ENCODE measurements at regions not wholly inside any gene's neighbourhood (a gene's known extent, or its start where the extent isn't known, plus 50 kb on each side); places are given as distances from the start of the nearest gene placed in this dataset.

DNA sequence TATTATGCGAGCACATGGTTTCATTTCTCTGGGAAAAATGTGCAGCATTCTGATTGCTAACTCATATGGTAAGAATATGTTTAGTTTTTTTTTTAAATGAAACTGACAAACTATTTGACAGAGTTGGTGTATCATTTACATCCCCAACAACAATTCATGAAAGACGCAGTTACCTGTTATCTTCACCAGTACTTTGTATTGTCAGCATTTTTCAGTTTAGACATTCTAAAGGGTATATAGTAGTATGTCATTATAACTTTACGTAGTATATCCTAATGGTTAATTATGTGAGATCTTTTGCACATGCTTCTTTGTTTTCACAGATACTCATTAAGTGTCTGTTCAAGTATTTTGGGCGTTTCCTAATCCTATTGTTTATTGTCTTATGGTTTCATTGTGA, 891.1 kb upstream of the AGA start:
- intact Hi-C loops (cut with micrococcal nuclease): no loop called here
- no peak for DNase-seq (ENCODE audit: low spot score)
- Mint-ChIP-seq H3K4me1 (ENCODE audit: low read depth) (no peaks in the 10 kb centered on the region), H3K36me3 (ENCODE audit: low read depth) (no peaks in the 10 kb centered on the region), H3K4me3 (ENCODE audit: low read depth) (no peak overlapping the region), H3K27me3 (ENCODE audit: low read depth) (no peaks in the 10 kb centered on the region), H3K27ac (no peak overlapping the region), H3K9me3 (peaks cover 18% of the 10 kb centered on the region)

DNA sequence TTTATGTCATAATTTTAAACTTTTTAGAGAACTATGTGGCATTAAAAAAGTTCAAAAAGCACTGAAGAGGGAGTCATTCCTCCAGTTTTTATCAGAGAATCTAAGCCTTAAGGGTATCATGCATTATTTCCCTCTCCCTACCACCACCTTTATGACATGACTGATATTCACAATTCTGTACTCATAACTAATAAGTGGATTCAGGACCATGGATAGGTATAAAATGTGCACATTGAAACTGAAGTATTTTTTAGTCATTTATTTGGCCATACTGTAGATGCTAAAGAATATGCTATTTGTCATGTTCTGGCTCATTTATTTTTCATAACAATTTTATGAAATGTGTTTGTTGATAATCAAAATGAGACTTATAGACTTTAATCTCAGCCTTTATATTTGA, 897.5 kb upstream of the AGA start:
- Mint-ChIP-seq H3K9me3 (peaks cover 24% of the 10 kb centered on the region), H3K27ac (no peak overlapping the region), H3K27me3 (ENCODE audit: low read depth) (no peaks in the 10 kb centered on the region), H3K4me3 (ENCODE audit: low read depth) (no peak overlapping the region), H3K36me3 (ENCODE audit: low read depth) (no peaks in the 10 kb centered on the region), H3K4me1 (ENCODE audit: low read depth) (no peaks in the 10 kb centered on the region)
- intact Hi-C loops (cut with micrococcal nuclease): no loop called here
- no peak for DNase-seq (ENCODE audit: low spot score)

DNA sequence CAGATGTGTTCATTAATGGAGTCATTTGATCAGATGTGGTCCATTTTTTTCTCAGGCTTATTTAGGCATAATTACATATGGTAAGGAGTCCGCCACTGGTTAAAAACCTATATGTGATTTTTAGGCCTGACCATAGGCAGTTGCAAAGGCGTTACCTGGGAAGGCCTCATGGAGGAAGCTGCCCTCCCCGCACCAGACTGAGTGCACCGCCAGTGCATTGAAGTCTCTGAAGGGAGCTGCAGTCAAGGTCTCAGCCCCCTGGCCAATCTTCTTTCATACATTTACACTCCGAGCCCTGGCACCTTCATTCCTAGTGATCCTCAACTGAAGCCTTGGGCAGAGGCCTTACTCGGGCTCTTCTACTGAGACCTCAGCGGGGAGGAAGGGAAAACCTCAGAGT, 898.2 kb upstream of the AGA start:
- intact Hi-C loops (cut with micrococcal nuclease): no loop called here
- H3K4me3 Mint-ChIP-seq (ENCODE audit: low read depth): no peak overlapping the region
- peaks cover 31% of the 10 kb centered on the region for H3K9me3 Mint-ChIP-seq
- H3K27ac Mint-ChIP-seq: no peak overlapping the region
- no peaks in the 10 kb centered on the region for H3K27me3 Mint-ChIP-seq (ENCODE audit: low read depth)
- no peak for DNase-seq (ENCODE audit: low spot score)
- no peaks in the 10 kb centered on the region for H3K36me3 Mint-ChIP-seq (ENCODE audit: low read depth)
- no peaks in the 10 kb centered on the region for H3K4me1 Mint-ChIP-seq (ENCODE audit: low read depth)

DNA sequence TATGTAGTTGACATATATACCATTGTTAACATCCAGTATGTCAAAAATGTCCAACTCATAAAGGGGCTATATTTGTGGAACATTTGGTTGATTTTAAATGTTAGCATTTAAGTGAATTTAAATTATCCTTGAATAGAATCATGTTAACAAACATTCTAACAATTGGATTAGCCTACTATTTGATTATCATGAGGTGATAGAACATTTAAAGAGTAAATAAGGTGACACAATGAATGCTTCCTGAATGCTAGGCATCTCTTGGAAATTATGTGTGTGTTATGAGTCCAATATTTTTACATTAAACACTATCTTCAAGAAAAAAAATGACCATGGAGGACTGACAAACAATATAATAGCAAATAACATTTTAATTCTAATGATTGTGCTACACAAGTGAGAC, 901.9 kb upstream of the AGA start:
- Mint-ChIP-seq H3K27ac (no peak overlapping the region), H3K27me3 (ENCODE audit: low read depth) (no peaks in the 10 kb centered on the region)

DNA sequence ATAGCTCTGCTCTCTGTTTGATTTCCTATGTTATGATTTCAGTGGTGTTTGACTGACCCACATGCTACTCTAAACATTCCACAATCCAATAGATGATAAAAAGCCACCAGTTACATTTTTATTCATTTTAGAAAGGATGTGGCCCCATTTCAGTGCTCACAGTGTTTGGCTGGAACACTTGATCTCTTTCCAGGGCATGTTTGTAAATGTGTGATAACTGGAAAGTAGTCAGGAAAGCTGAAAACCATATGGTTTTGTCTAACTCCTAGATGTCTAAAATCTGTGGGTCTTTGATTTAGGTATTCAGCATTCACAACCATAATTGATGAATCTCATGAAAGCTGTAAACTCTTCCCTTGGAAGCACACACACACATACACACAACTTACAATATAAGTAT, 904.9 kb upstream of the AGA start:
- Mint-ChIP-seq H3K4me1 (ENCODE audit: low read depth) (no peaks in the 10 kb centered on the region), H3K27ac (no peak overlapping the region)
- intact Hi-C loops (cut with micrococcal nuclease): no loop called here

More for the DNA sequence above, 901.9 kb upstream of the AGA start:
- Mint-ChIP-seq H3K9me3 (peaks cover 14% of the 10 kb centered on the region), H3K36me3 (ENCODE audit: low read depth) (no peaks in the 10 kb centered on the region), H3K4me1 (ENCODE audit: low read depth) (no peaks in the 10 kb centered on the region), H3K4me3 (ENCODE audit: low read depth) (no peak overlapping the region)
- DNase-seq (ENCODE audit: low spot score): no peak
- intact Hi-C loops (cut with micrococcal nuclease): no loop called here

DNA sequence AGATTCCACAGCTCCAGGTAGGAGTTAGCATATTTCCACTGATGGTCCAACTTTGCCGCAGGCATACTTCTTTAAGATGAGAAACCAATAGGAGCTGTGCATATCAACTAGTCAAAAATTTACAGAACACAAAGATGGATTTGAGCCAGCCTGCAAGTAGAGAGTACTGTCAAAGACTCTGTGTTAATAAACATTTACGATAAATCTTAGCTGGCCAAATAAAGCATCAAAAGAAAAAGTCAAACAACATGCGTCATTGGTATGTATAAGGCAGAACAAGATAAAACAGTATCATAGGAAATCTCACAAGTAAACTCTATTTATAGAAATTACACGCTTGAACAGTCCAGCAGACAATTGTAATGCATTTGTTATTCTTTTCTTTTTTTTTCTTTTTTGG, 907.4 kb upstream of the AGA start:
- Mint-ChIP-seq H3K4me3 (ENCODE audit: low read depth) (no peak overlapping the region), H3K27ac (no peak overlapping the region), H3K27me3 (ENCODE audit: low read depth) (no peaks in the 10 kb centered on the region), H3K4me1 (ENCODE audit: low read depth) (no peaks in the 10 kb centered on the region), H3K9me3 (peaks cover 14% of the 10 kb centered on the region), H3K36me3 (ENCODE audit: low read depth) (no peaks in the 10 kb centered on the region)
- intact Hi-C loops (cut with micrococcal nuclease): no loop called here
- DNase-seq (ENCODE audit: low spot score): no peak

More for the DNA sequence above, 904.9 kb upstream of the AGA start:
- H3K9me3 Mint-ChIP-seq: peaks cover 14% of the 10 kb centered on the region
- no peaks in the 10 kb centered on the region for H3K36me3 Mint-ChIP-seq (ENCODE audit: low read depth)
- no peaks in the 10 kb centered on the region for H3K27me3 Mint-ChIP-seq (ENCODE audit: low read depth)
- DNase-seq (ENCODE audit: low spot score): no peak
- no peak overlapping the region for H3K4me3 Mint-ChIP-seq (ENCODE audit: low read depth)

DNA sequence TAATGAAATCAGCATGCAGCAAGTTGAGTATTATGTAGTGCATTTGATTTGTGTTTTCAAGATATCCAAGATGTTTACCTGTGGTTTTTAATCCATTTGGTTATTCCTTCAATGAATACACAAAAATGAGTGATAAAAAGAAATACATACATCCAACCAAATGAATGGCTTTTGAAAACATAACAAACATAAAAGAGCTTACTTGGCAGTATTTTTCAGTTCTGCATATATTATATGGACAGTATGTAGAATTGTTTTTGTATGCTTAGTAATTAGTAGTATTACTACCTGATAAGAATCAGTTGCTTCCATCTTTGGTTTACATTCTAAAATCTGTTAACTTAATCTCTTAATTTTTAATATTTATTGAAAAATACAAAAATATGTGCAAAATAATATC, 908.9 kb upstream of the AGA start:
- intact Hi-C loops (cut with micrococcal nuclease): no loop called here
- H3K27me3 Mint-ChIP-seq (ENCODE audit: low read depth): no peaks in the 10 kb centered on the region
- peaks cover 11% of the 10 kb centered on the region for H3K9me3 Mint-ChIP-seq
- H3K4me1 Mint-ChIP-seq (ENCODE audit: low read depth): no peaks in the 10 kb centered on the region
- DNase-seq (ENCODE audit: low spot score): no peak
- H3K27ac Mint-ChIP-seq: no peak overlapping the region
- no peak overlapping the region for H3K4me3 Mint-ChIP-seq (ENCODE audit: low read depth)
- no peaks in the 10 kb centered on the region for H3K36me3 Mint-ChIP-seq (ENCODE audit: low read depth)

DNA sequence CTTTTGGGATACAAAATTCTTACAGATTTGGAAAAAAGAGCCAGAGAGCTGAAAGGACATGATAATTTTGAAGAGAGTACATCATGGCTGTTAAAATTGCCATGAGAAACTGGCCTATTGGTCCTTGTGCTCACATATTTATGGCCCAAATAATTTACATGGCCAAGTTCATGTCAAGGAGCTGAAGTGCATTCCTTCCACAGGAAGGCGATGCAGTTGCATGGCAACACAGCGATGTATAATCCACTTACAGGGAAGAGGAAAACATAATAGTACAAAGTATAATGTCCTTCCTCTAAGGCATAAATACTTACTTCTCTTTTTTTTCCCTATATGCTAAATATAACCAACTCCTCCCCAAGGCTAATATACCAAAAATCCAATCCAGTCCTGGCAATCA, 914.5 kb upstream of the AGA start:
- peaks cover 38% of the 10 kb centered on the region for H3K9me3 Mint-ChIP-seq

DNA sequence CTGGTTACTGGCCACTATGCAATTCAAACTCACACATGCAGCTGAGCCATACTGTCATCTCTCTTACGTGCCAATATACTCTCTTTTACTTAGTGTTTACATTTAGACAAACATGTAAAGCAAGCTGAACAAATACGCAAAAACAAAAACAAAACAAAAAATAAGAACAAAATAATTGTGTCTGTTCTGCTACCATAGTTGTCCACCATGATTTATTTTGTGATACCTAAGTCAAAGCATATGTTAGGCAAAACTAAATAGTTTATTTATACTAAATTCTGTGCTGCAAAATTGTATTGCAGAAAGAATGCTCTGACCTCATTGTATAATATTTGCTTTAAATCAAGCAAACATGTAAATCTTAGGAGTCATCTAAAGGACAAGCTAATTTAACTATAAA, 943.2 kb upstream of the AGA start:
- H3K36me3 Mint-ChIP-seq (ENCODE audit: low read depth): no peaks in the 10 kb centered on the region
- H3K27me3 Mint-ChIP-seq (ENCODE audit: low read depth): no peaks in the 10 kb centered on the region
- H3K4me1 Mint-ChIP-seq (ENCODE audit: low read depth): no peaks in the 10 kb centered on the region
- no peak overlapping the region for H3K27ac Mint-ChIP-seq
- peaks cover 25% of the 10 kb centered on the region for H3K9me3 Mint-ChIP-seq
- intact Hi-C loops (cut with micrococcal nuclease): no loop called here
- H3K4me3 Mint-ChIP-seq (ENCODE audit: low read depth): no peak overlapping the region
- no peak for DNase-seq (ENCODE audit: low spot score)

More for the DNA sequence above, 914.5 kb upstream of the AGA start:
- H3K27me3 Mint-ChIP-seq (ENCODE audit: low read depth): no peaks in the 10 kb centered on the region
- no peaks in the 10 kb centered on the region for H3K36me3 Mint-ChIP-seq (ENCODE audit: low read depth)
- intact Hi-C loops (cut with micrococcal nuclease): no loop called here
- no peaks in the 10 kb centered on the region for H3K4me1 Mint-ChIP-seq (ENCODE audit: low read depth)
- no peak overlapping the region for H3K27ac Mint-ChIP-seq
- no peak overlapping the region for H3K4me3 Mint-ChIP-seq (ENCODE audit: low read depth)
- DNase-seq (ENCODE audit: low spot score): no peak

DNA sequence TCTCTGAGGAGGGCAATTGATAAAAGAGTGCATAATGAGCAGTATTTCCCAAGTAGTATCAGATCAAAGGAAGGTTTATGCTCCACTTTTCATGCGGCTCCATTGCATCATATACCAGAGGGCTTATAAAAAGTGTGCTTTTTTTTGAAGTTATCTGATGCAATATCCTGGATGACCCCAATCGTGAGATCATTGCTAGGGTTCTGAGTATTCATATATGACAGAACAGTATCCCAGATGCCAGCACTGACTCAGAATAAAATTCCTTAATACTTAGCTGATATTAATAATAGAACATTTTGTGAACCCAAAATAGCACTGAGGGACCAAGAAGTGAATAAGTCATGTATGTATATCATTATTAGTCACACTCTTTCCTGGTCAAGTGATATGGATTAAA, 945.5 kb upstream of the AGA start:
- no peak for DNase-seq (ENCODE audit: low spot score)
- Mint-ChIP-seq H3K27me3 (ENCODE audit: low read depth) (no peaks in the 10 kb centered on the region), H3K36me3 (ENCODE audit: low read depth) (no peaks in the 10 kb centered on the region), H3K9me3 (peaks cover 26% of the 10 kb centered on the region), H3K4me1 (ENCODE audit: low read depth) (no peaks in the 10 kb centered on the region), H3K4me3 (ENCODE audit: low read depth) (no peak overlapping the region), H3K27ac (no peak overlapping the region)
- intact Hi-C loops (cut with micrococcal nuclease): no loop called here

DNA sequence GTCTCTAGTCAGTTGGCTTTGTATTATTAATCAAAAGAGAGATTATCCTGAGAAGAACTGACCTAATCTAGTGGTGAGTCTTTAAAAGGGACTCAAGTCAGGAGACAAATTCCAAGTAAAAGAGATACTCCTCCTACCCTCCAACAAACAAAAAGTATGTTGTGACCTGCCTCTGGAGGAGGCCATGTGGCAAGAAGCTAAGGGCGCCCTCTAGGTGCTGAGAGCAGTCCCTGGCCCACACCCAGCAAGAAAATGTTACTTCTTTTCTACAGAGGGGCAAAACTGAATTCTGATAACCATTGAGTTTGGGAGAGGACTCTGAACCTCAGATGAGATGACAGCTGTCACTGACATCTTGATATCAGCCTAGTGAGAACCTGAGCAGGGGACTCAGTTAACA, 953.6 kb upstream of the AGA start:
- Mint-ChIP-seq H3K4me1 (ENCODE audit: low read depth) (no peaks in the 10 kb centered on the region), H3K9me3 (peaks cover 7% of the 10 kb centered on the region), H3K27ac (no peak overlapping the region), H3K36me3 (ENCODE audit: low read depth) (no peaks in the 10 kb centered on the region), H3K27me3 (ENCODE audit: low read depth) (no peaks in the 10 kb centered on the region), H3K4me3 (ENCODE audit: low read depth) (no peak overlapping the region)
- DNase-seq (ENCODE audit: low spot score): no peak
- intact Hi-C loops (cut with micrococcal nuclease): no loop called here

DNA sequence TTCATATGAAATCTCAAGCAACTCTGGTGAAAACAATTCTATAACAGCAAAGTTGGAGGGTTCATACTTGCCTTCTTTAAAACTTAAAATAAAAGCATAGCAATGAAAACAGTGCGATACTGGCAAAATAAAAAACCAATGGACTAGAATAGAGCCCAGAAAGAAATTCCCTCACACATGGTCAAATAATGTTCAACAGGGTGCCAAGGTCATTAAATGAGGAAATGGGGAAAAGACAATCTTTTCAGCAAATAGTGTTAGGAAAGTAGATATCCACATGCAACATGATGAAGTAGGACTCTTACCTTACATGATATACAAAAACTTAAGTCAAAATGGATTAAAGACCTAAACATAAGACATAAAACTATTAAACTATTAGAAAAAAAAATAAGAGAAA, 970.2 kb upstream of the AGA start:
- no peaks in the 10 kb centered on the region for H3K27me3 Mint-ChIP-seq (ENCODE audit: low read depth)
- H3K27ac Mint-ChIP-seq: no peak overlapping the region
- H3K4me1 Mint-ChIP-seq (ENCODE audit: low read depth): no peaks in the 10 kb centered on the region
- no peak overlapping the region for H3K4me3 Mint-ChIP-seq (ENCODE audit: low read depth)
- DNase-seq (ENCODE audit: low spot score): no peak
- no peaks in the 10 kb centered on the region for H3K36me3 Mint-ChIP-seq (ENCODE audit: low read depth)
- intact Hi-C loops (cut with micrococcal nuclease): no loop called here
- H3K9me3 Mint-ChIP-seq: peaks cover 25% of the 10 kb centered on the region

DNA sequence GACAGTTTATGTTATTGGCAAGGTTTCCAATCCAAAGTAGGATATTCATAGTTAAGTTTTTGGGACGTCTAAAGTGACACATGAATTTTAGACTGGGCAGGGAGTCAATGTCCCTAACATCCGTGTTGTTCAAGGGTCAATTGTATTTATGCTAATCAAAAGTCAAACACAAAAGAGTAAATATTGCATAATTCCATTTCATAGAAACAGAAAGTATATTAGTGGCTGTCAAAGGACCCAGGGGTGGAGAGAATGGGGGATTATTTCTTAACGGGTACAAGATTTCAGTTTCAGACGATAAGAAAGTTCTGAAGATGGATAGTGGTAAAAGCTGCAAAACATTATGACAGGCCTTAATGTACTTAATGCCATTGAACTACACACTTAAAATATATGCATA, 971.8 kb upstream of the AGA start:
- H3K27me3 Mint-ChIP-seq (ENCODE audit: low read depth): no peaks in the 10 kb centered on the region
- H3K36me3 Mint-ChIP-seq (ENCODE audit: low read depth): no peaks in the 10 kb centered on the region
- H3K9me3 Mint-ChIP-seq: peaks cover 21% of the 10 kb centered on the region
- no peak for DNase-seq (ENCODE audit: low spot score)
- intact Hi-C loops (cut with micrococcal nuclease): no loop called here
- no peak overlapping the region for H3K27ac Mint-ChIP-seq
- H3K4me3 Mint-ChIP-seq (ENCODE audit: low read depth): no peak overlapping the region
- H3K4me1 Mint-ChIP-seq (ENCODE audit: low read depth): no peaks in the 10 kb centered on the region

DNA sequence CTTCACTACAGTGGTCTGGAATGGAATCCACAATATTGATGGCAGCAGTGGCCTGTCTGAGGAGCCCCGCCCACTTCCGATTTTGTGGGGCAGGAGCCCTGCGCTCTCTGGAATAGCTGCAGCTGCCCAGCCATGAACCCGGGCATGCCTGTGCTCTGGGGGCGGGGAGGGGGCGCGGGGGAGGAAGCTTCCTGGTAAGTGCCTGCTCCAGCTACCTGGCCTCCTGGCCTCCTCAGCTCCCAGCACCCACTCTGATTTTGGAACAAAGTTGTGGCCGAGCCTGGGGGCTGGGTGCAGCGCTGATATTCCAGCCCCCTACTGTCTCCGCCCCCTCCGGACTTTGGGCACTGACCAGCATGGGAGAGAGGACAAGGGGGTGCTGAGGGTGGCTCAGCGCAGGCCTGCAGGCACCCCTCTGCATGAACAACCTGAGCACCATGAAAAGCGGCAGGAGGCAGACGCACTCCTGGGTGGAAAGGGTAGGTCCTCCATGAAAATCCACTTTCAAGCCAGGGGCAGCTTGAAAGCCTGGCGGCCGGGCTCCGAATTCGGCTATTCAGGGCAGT, 972.7 kb upstream of the AGA start:
- H3K4me3 Mint-ChIP-seq (ENCODE audit: low read depth): no peak overlapping the region
- intact Hi-C loops (cut with micrococcal nuclease): no loop called here
- H3K27ac Mint-ChIP-seq: no peak overlapping the region
- H3K4me1 Mint-ChIP-seq (ENCODE audit: low read depth): no peaks in the 10 kb centered on the region
- no peaks in the 10 kb centered on the region for H3K27me3 Mint-ChIP-seq (ENCODE audit: low read depth)
- H3K9me3 Mint-ChIP-seq: peaks cover 18% of the 10 kb centered on the region
- DNase-seq (ENCODE audit: low spot score): no peak
- no peaks in the 10 kb centered on the region for H3K36me3 Mint-ChIP-seq (ENCODE audit: low read depth)

Data from activated T-helper 2 cell treated with anti-CD3 and anti-CD28 coated beads, Interferon-gamma antibody, Interleukin-2, Interleukin-4, amounts not matched to agents 10 μg/mL and 5 μg/mL and 100 μg/mL, durations not matched to agents 14 hours and 24 hours and 36 hours (primary cell).